HL-60 (cell line): ENCODE measurements at regions not wholly inside any gene's neighbourhood (a gene's known extent, or its start where the extent isn't known, plus 50 kb on each side); places are given as distances from the start of the nearest gene placed in this dataset.

Experiments
- DNase-seq, 2 experiments: peaks; one replicate each; pipeline ENCODE4 v3.0.0-alpha.2; 2010 to 2020; ENCODE audit warnings: low read depth in 1 of 2, low spot score in 1 of 2
- H3K27ac ChIP-seq: fragments of 250-450 bp; sonication (Bioruptor Pico); replicated peaks from 2 replicates; pipeline ENCODE4 v1.5.1; 2020; ENCODE audit warnings: mild to moderate bottlenecking, moderate library complexity
- H3K27me3 ChIP-seq: fragments of 250-450 bp; sonication (Bioruptor Pico); 2 replicates; pipeline ENCODE4 v1.5.1; 2021; ENCODE audit warnings: mild to moderate bottlenecking, moderate library complexity; ENCODE audit not compliant: insufficient read depth, poor library complexity, severe bottlenecking
- H3K4me3 ChIP-seq: replicated peaks from 2 replicates; pipeline ENCODE4 v1.5.1; 2011; ENCODE audit warnings: mild to moderate bottlenecking, control low read depth, low read length; ENCODE audit not compliant: insufficient read depth
- CTCF ChIP-seq: IDR thresholded peaks from one replicate; pipeline ENCODE4 v1.5.1; 2011; ENCODE audit warnings: low read length, control low read depth, inconsistent platforms; ENCODE audit not compliant: insufficient read depth
- GABPA ChIP-seq: IDR thresholded peaks from 2 replicates; pipeline ENCODE4 v1.6.1; 2012; ENCODE audit warnings: low read depth
- POLR2AphosphoS5 ChIP-seq: IDR thresholded peaks from 2 replicates; pipeline ENCODE4 v1.6.1; 2012; ENCODE audit warnings: low read depth
- REST ChIP-seq: IDR thresholded peaks from 2 replicates; pipeline ENCODE4 v1.6.1; 2012; ENCODE audit warnings: low read depth; ENCODE audit not compliant: insufficient replicate concordance
- SPI1 ChIP-seq: IDR thresholded peaks from 2 replicates; pipeline ENCODE4 v1.6.1; 2012; ENCODE audit warnings: low read depth, mild to moderate bottlenecking, borderline replicate concordance

GRCh38 chr2:150296770-150297546, 190.5 kb downstream of the RND3 start:
- TF ChIP-seq REST (no peak), GABPA (no peak), CTCF (no peak), POLR2AphosphoS5 (no peak), SPI1 (no peak)
- Histone ChIP-seq H3K27ac (no peak overlapping the region), H3K4me3 (no peak overlapping the region), H3K27me3 (no peaks in the 10 kb centered on the region)
- no peak for DNase-seq

GRCh38 chr2:150295544-150295943, 191.9 kb downstream of the RND3 start:
- Histone ChIP-seq H3K4me3 (no peak overlapping the region), H3K27ac (no peak overlapping the region), H3K27me3 (no peaks in the 10 kb centered on the region)
- DNase-seq = no peak
- no peak for TF ChIP-seq REST
- TF ChIP-seq CTCF = no peak
- no peak for TF ChIP-seq GABPA
- no peak for TF ChIP-seq SPI1
- no peak for TF ChIP-seq POLR2AphosphoS5

- Histone ChIP-seq H3K4me3 (no peak overlapping the region), H3K27ac (no peak overlapping the region), H3K27me3 (no peaks in the 10 kb centered on the region)
- no peak for DNase-seq
- no peak for TF ChIP-seq GABPA
- TF ChIP-seq POLR2AphosphoS5 = no peak
- no peak for TF ChIP-seq REST
- TF ChIP-seq CTCF = no peak
- no peak for TF ChIP-seq SPI1
Measured at GRCh38 chr2:150293771-150294170, 193.7 kb downstream of the RND3 start.
